HG03520 (cell line): ENCODE measurements at regions not wholly inside any gene's neighbourhood (a gene's known extent, or its start where the extent isn't known, plus 50 kb on each side); places are given as distances from the start of the nearest gene placed in this dataset.

ENCODE experiments used
- ATAC-seq: cut with Tn5 transposase; IDR thresholded peaks from one replicate; pipeline ENCODE4 v1.9.1; 2021; ENCODE audit warnings: mild to moderate bottlenecking, moderate library complexity; ENCODE audit not compliant: unreplicated experiment

DNA sequence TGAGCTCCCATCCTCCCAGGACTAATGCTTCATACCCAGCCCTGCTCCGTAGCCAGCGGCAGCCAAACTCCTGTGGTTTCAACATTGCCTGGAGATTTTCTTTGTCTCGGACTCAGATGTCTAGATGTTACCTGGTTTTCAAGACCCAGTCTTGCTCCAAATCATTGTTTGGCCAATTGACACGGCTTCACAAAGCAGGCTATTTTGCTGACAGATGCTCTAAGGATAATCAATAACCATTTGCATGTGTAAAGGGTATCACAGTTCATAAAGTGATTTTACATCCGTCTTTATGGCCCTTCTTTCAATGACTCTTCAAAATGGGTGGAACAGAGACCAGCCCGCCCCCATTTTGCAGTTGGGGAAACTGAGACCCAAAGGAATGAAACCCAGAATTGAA lies 153.4 kb downstream of the SALL1 start:
- ATAC-seq = no peak

DNA sequence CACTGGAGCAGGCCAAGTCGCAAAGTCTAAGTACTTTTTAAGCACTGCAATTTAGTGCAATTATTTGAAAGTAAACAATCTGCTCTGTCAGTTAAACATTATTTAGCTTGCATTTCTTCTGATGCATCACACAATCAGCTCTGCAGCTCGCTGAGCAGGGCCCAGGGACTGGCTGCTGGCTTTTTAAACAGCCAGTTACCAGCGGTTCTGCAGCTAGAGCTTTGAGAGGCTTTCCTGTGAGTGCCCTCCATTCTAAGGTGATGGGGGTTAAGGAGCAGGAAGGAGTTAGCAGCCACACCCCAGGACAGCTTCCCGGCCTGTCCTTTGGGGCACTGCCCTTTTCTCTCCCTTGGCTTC lies 154.3 kb downstream of the SALL1 start:
- ATAC-seq = no peak

DNA sequence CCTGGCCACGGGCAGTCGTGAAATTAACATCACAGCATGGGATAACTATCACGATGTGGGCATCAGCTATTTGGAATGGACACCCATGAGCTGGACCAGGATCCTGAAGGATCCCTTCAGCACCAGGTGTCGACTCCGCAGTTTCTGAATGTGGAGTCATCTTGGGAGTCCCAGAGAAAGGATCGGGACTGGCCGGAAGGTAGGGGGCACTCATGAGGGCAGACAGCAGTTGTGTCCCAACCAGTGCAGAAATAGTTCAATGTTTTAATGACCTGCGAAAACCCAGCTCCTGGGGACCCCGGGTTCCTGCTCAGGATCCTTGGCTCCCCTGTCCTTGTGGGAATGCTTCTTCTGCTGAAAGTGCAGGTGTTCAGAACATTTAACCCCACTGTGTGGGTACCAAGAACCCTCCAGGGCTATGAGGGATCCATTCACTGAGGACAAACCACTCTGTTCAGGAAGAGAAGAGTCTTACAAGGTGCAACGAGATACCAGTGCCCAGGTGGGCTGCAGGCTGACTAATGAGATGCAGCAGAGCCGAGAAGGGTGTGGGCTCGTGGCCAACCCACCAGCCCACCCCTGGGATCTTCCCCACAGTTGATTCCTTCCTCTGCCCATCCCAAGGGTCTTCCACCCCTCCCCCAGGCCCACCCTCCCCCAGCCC lies 154.8 kb downstream of the SALL1 start:
- no peak for ATAC-seq

DNA sequence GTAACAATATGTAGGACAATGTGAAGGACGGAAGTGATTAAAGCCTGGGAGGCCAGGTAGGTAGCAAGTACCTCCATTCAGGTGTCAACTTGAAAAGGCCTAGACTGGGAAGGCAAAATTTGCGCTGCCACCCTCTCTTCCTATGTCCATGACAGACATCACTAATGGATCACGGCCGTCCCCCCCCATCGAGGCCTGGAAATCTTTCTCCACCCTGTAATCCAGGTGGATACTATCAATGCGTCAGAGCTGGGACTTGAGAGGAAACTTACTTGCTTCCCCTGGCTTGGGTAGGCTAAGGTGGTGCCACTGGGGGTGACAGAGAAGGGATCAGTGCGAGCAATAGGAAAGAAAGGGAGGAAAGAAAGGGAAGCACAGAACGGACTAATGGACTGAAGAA lies 156.1 kb downstream of the SALL1 start:
- no peak for ATAC-seq

DNA sequence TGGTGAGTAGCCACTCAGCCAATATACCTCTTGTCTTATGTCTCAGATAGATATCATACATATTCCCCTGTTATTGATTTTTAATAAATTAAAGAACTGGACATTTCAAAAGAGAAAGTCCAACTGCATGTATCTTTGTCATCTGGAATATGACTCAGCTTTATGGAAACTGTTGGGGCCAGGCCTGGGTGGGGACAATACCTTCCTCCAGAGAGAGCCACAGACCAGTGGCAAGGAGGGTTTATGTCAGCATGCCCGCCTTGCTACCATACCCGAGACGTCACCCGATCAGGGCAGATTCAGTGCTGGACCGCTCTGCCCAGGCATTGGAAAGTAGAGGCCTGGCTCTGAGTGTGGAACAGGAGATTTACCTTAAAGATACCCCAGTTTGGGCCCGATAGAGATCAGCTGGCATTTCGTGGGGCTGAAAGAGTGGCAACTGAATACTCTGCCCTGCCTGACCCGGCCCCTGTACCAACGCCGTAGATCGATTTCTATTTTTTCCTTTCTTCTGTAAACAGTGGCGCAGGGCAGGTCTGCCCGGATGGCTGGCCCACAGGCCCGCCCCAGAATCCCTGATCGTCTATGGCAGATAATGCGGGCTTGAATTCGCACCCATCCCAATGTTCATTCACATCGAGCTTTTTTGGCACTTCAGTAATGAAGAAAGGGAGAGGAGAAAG lies 158.6 kb downstream of the SALL1 start:
- ATAC-seq = no peak

DNA sequence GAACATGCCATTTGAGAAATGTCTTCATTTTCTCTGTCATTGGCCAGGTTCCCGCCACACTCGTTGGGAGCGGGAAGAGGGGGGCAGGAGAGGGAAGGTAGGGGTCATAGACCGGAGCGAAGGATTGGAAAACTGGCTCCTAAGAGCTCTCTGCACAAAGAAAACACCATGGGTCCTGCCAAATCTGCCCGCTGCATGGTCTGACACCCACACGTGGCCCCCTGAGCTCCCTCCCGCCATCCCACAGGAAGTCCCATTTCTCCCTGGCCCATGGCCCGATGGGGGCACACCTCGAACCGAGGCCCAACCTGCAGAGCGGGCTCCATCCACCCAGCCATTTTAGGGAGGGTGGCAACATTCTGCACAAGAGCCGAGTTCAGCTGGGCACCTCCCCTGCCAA lies 159.6 kb downstream of the SALL1 start:
- ATAC-seq = no peak

DNA sequence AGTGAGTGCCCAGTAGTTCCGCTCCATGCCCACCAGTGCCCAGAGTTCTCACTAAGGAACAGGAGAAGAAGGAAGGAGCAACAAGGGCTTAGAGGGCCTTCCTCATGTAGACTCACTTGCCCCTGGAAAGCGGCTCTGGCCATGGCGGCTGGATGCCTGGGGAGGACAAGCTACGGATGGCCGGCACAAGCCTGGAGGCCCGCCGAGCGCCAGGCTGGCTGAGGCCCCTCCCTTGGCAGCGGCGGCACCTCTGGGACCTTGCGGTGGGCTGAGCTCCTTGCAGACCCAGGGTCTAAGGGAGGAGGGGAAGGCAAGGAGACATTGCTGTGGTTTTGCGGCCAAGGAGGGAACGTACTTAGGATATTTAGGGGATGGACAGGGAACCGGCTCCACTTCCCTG lies 160.1 kb downstream of the SALL1 start:
- ATAC-seq = no peak

DNA sequence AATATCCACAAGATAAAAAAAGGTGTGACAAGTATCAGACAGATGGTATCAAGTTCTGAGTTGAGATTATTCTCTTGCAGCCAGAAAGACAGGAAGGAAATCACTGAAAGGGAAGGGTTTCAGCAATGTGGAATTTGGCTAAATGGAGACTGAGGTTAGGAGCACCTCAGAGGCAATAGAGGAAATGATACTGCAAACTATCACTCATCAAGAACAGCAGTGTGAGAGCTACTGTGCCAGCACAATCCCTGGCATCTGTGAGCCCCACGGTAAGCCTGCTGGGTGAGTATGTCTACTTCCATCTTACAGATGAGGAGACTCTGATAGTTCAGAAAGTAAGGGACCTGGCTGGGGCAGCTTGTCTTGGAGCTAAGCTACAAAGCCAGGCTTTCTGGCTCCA lies 162.0 kb downstream of the SALL1 start:
- ATAC-seq = no peak

DNA sequence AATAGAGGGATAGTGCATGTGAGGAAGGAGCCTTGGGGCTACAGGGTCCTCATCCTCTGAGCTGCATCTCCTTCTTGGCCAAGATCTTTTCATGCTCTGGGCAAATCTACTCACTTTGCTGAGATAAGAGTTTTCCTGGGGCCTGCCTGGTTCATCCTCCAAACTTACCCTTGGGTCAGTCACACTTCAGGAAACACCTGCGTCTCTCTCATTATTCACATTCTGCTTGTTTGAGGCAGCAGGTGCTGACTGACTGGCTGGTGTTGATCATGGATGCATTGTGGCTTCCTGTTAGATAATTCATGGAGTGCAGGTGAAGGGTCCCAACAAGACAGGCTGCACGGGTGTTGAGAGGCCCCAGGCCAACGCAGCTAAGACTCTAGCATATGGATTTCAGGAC lies 162.6 kb downstream of the SALL1 start:
- no peak for ATAC-seq

DNA sequence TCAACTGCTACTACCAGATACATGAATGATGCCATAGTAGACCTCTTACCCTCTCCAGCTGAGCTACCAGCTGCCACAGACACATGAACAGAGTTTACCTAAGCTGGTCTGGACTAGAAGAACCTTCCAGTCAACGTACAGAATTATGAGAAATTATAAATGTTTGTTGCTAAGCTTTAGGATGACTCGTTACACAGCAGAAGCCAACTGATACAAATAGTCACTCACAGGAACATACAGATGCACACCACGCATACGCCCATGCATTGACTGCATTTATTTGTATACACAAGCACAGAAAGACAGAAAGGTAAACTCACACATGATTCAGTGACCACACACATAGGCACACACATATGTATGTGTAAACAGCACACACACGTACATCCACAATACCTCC lies 164.6 kb downstream of the SALL1 start:
- ATAC-seq = no peak

DNA sequence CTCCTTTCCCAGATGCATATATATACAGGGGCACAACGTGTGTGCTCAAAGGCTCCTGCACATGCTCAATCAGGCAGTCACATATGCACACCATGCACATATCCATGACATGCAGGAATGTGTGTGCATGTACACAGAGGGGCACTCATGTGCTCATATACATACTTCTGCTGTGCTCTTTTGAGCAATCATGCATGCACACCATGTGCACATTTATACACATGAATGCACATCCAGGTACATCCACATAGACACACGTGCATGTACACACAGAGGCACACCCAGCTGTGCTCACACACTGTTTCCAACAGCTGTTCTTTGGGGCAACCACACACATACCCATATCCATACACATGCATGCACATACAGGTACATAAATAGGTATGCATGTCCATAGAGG lies 165.3 kb downstream of the SALL1 start:
- no peak for ATAC-seq

DNA sequence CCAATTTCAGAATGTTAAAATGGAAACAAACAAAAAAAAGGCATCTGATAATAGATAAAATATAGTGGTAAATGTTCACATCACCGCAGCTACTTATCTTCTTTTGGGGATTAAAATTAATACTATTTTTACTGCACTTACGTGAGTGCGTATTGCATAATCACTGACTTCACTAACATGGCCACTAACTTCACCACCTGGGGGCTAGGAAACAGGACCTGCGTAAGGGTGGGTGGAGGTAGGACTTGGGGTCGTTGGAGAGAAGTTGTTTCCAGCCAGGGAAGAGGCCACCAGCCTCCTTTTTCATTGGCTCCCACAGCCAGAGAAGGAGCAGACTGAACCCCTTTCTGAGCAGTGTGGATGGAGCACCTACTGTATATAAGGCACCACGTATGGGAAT lies 166.4 kb downstream of the SALL1 start:
- ATAC-seq = no peak

DNA sequence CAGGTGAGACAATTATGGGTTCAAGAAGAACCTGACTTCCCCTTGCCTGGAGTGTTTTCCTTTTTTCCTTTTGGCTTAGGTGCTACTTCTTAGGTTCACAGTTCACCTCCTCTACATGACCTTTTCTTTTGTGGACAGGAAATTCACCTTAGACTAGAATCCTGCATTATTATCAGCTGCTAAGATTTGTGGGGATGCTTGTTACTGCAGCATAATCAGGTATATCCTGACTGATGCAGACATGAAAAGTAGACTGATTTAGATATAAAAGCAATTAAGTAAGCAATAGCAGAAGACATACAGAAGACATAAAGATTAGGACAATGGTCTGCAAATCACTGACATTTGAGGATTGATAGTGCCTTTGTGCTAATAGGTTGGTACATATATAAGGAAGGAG lies 168.3 kb downstream of the SALL1 start:
- no peak for ATAC-seq

DNA sequence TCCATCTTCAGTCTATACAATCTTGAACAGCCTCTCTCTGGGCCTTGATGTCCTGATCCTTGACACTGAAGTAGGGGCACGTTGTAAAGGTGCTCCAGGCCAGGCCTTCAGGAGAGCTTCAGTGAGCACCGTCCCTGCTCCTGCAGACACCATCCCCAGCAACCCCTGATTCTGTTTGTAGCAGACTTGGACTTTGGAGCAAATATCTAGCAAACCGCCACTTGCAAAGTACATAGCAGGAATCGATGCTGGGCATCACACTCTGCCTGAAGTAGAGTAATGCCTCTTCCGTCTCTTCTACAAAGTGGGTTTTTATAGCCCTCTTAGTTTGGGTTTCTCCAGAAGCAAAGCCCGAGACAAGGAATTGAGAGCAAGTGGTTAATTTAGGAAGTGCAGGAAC lies 169.1 kb downstream of the SALL1 start:
- ATAC-seq = no peak

DNA sequence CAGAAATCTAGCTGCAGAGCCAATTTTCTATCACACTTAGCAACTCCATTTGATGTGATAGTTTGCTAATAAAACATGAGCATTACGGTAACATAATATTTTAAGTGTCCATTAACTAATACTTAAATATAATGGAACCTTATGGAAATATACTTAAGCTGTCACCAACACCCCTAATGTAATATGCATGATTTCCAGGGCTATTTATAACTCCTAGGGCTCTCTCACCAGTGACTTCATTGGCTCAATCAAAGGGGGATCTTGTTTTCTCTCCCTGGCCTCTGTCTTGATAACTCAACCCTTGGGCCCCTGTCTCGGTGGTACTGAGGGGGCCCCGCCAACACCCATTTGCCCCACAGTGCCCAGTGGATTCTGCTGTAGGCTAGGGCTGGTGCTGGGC lies 170.4 kb downstream of the SALL1 start:
- ATAC-seq = no peak

DNA sequence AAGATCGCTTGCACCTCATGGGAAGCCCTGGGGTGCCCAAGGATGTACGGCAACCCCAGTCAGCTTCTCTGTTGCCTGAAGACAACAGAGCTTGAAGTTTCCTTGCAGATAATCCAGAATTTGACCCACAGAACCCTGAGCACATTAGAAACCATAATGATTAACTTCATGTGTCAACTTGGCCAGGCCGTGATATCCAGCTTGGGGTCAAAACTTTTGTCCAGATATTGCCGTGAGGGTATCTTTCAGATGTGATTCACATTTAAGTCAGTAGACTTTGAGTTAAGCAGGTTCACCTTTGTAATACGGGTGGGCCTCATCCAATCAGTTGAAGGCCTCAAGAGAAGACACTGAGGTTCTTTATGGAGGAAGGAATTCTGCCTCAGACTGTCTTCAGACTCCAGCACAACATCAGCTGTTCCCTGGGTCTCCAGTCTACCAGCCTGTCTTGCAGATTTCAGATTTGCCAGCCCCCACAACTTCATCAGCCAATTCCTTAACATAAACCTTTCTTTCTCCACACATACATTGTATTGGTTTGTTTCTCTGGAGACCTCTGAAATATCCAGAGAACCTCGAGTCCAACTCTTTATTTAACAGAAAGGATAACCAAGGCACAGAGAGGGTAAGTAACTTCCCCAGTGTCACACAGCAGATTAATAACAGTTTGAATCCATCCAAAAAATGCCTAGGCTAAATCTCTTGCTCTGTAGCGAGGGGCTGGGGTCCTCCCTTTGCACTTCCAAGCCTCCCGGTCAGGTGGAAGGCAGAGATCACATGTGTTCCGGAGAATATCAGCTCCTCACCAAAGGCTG lies 171.1 kb downstream of the SALL1 start:
- ATAC-seq = no peak

DNA sequence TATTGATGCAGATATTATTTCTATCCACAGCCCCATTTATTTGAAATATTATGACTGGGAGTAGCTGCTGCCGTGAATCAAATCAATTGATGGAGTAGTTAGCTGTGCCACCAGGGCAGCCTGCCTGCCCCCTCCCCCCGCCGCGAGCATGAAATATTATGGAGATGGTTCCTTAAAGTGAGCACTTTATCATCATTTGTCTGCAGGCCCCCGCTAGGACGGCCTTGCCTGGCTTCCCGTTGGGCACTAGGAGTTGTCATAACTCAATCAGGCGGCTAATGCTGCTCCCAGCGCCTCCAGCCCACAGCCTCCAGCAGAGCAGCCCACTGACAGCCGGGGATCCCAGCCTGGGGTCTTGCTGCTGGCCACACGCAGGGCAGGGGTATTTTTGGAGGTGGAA lies 173.9 kb downstream of the SALL1 start:
- ATAC-seq = no peak

DNA sequence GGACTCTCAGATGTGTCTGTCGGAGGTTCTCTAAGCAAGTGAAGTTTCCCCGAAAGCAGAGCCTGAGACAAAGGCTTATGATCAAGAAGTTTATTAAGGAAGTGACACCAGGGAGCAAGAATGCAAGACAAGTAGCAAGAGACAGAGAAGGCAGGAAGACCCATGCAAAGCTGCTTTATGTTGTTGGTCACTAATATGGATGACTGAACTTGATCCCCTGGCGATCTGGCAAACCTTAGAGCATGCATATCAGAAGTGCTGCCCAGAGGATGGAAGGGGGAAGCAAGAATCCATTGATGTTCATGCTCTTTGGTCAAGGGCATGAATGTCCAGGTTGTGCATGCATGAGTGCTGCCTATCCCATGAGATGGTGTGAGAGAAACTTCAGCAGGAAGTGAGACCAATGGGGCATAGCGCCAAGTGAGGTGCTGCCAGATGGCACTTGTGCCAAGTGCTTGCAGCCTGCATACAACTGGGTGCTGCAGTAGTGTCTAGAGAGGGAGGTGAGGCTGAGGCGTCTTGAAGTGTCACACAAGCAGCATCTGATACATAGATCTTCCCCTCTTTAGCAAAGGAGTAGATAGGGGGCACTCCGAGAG lies 176.5 kb downstream of the SALL1 start:
- ATAC-seq = no peak

DNA sequence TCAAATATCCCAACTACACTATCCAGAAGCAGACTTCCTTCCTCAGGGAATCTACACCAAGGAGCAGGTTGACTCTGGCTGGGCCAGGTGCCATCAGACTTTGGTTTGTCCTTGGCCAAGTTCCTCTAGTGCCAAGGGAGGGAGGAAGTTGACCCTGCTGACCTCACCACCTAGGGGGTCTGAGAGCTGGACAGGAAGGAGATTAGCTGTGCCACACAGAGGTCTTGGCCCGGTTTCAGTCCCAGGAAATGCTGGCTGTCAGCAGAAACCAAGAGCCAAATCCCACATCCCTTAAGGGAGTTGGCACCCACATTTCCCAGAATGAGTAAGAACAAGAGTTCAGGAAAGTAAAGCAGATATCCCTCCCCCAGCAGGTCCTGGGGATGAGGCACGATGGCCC lies 178.2 kb downstream of the SALL1 start:
- ATAC-seq = no peak

DNA sequence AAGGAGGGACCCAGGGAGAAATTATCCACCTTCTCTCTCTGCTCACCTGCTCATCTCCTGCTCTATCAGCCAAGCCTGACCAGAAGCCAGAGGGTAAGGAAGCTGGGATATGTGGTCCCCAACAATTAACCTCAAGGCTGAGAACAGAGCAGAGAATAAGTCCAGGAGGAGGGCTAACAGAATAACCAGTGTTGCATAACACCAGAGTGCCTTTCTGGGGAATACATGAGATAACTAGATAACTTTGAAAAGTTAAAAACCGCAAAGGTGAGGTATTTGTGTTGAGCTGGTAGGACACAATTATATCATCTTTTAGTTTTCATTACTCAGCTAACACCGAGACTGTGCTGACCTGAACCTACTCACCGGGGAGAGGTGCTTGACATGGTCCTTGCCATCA lies 180.8 kb downstream of the SALL1 start:
- ATAC-seq = no peak

DNA sequence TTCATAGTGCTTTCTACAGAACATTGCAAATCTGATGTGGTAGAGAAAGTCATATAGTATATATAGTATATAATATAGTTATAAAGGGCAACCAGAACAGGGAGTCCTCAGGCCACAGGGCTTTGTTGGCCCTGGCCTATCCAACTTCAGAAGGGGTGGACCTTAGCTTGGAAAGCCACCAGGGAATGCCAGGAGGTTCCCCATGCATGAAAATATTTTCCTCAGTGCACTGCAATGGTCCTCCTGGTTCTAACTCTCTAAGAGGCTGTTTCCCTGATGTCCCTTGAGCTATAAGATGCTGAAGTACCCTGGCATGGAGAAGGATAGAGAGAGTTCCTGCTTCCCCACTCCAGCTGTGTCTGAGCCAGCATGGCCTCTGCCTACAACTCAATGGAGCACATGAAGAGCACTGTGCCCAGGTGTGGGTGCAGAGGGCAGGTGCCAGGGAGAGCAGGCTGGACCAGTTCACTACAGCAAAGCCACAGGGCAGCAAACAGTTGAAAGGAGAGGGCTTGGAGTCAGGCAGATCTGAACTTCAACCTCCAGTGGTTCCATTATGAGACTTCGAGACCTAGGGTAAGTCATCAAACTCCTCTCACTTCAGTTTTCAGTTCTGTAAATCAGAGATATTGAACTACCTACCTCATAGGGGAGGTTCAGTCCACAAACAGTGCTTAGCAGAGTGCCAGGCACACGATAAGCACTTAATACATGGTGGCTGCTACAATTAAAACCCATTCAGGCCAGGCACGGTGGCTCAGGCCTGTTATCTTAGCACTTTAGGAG lies 183.1 kb downstream of the SALL1 start:
- peak; percentile 79 for ATAC-seq
